KMS-11 (cell line): ENCODE measurements at regions not wholly inside any gene's neighbourhood (a gene's known extent, or its start where the extent isn't known, plus 50 kb on each side); places are given as distances from the start of the nearest gene placed in this dataset.

Experiments used
- H2AFZ ChIP-seq: fragments of 200-600 bp; sonication (generic); 2 replicates; pipeline ENCODE4 v1.6.1; 2016; ENCODE audit warnings: antibody characterized with exemption, mixed run types, low read depth
- H3K27ac ChIP-seq: fragments of 200-600 bp; sonication (generic); 2 replicates; pipeline ENCODE4 v1.6.1; 2016; ENCODE audit warnings: mild to moderate bottlenecking, mixed run types
- H3K27me3 ChIP-seq: fragments of 200-600 bp; sonication (generic); 2 replicates; pipeline ENCODE4 v1.6.1; 2017; ENCODE audit warnings: mild to moderate bottlenecking, low read depth, mixed run types, moderate library complexity; ENCODE audit not compliant: insufficient read depth
- H3K36me3 ChIP-seq: fragments of 200-600 bp; sonication (generic); 2 replicates; pipeline ENCODE4 v1.6.1; 2017; ENCODE audit warnings: mild to moderate bottlenecking, mixed run types; ENCODE audit not compliant: insufficient read depth
- H3K4me1 ChIP-seq: fragments of 200-600 bp; sonication (generic); 2 replicates; pipeline ENCODE4 v1.6.1; 2016; ENCODE audit warnings: mild to moderate bottlenecking, low read depth, mixed run types; ENCODE audit not compliant: poor library complexity, severe bottlenecking
- H3K4me2 ChIP-seq: fragments of 200-600 bp; sonication (generic); 2 replicates; pipeline ENCODE4 v1.7.0; 2016; ENCODE audit warnings: mild to moderate bottlenecking, mixed run types
- H3K4me3 ChIP-seq: fragments of 200-600 bp; sonication (generic); IDR thresholded peaks from 2 replicates; pipeline ENCODE4 v1.6.1; 2017; ENCODE audit warnings: low read depth, low read length, mixed read lengths; ENCODE audit not compliant: insufficient read depth
- H3K79me2 ChIP-seq: fragments of 200-600 bp; sonication (generic); 2 replicates; pipeline ENCODE4 v1.6.1; 2016; ENCODE audit warnings: low read depth, mixed run types; ENCODE audit not compliant: insufficient read depth
- H3K9ac ChIP-seq: fragments of 200-600 bp; sonication (generic); 2 replicates; pipeline ENCODE4 v1.6.1; 2016; ENCODE audit warnings: mild to moderate bottlenecking, mixed run types
- H4K20me1 ChIP-seq: fragments of 200-600 bp; sonication (generic); 2 replicates; pipeline ENCODE4 v1.6.1; 2016; ENCODE audit warnings: mild to moderate bottlenecking, mixed run types; ENCODE audit not compliant: insufficient read depth
- TF ChIP-seq, protein P1 (sequence below): fragments of 200-600 bp; sonication (generic); conservative IDR thresholded peaks from 2 replicates; pipeline ENCODE4 v1.6.1; 2017; ENCODE audit warnings: low read depth, mild to moderate bottlenecking, antibody characterized with exemption, low read length, moderate library complexity, mixed read lengths

DNA sequence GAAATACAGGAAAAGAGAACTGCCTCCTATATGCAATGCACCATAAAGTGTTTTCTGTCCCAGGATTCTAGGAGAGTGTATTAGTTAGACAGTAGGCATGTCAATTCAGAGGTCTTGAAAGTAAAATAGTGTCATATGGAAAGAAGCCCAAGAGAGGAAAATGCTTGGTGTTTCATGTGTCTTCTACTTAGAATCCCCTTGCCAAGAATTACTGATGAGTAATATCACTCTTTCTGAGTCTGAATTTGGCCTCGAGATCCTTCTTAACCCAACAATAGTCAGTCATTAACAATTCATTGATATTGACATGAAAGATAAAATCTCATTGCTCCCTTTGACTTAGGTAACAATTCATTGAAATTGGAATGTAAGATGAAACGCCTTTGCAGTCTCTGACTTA is 972.2 kb downstream of the TTLL7 start:
- H3K36me3 ChIP-seq: no peaks in the 10 kb centered on the region
- no peaks in the 10 kb centered on the region for H3K27me3 ChIP-seq
- no peak overlapping the region for H2AFZ ChIP-seq
- H3K79me2 ChIP-seq: no peaks in the 10 kb centered on the region
- TF ChIP-seq, protein P1, sequence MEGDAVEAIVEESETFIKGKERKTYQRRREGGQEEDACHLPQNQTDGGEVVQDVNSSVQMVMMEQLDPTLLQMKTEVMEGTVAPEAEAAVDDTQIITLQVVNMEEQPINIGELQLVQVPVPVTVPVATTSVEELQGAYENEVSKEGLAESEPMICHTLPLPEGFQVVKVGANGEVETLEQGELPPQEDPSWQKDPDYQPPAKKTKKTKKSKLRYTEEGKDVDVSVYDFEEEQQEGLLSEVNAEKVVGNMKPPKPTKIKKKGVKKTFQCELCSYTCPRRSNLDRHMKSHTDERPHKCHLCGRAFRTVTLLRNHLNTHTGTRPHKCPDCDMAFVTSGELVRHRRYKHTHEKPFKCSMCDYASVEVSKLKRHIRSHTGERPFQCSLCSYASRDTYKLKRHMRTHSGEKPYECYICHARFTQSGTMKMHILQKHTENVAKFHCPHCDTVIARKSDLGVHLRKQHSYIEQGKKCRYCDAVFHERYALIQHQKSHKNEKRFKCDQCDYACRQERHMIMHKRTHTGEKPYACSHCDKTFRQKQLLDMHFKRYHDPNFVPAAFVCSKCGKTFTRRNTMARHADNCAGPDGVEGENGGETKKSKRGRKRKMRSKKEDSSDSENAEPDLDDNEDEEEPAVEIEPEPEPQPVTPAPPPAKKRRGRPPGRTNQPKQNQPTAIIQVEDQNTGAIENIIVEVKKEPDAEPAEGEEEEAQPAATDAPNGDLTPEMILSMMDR: no peak
- H3K27ac ChIP-seq: no peak overlapping the region
- no peak overlapping the region for H3K4me3 ChIP-seq
- H3K4me1 ChIP-seq: no peaks in the 10 kb centered on the region
- no peak overlapping the region for H3K9ac ChIP-seq
- no peak overlapping the region for H3K4me2 ChIP-seq
- H4K20me1 ChIP-seq: no peaks in the 10 kb centered on the region

DNA sequence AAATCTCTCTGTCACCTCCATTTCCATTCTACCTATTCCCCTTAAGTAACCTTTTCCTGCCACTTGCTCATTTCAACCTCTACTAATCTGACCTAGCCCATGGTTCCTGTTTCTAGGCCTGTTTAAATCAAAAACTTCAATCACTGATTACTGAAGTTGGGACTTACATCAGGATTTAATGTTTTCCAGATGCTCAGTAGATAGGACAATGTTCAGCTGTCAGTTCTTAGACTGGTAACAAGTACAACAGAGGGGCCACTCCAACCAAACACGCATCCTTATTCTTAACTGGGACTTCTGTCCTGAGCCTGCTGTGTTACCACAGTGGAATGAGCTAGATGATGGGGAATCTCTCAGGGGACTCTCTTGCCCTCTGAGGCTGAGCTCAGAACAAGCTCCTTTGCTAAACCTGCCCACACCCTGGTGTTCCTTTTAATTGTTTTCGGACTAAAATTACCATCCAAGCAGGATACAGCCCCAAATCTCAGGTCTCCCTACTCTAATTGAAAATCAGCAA is 974.6 kb downstream of the TTLL7 start:
- TF ChIP-seq, protein P1: no peak
- Histone ChIP-seq H3K4me1 (no peaks in the 10 kb centered on the region), H3K9ac (no peak overlapping the region), H4K20me1 (no peaks in the 10 kb centered on the region), H3K4me3 (no peak overlapping the region), H3K27ac (no peak overlapping the region), H3K79me2 (no peaks in the 10 kb centered on the region), H2AFZ (no peak overlapping the region), H3K36me3 (no peaks in the 10 kb centered on the region), H3K27me3 (no peaks in the 10 kb centered on the region), H3K4me2 (no peak overlapping the region)

- Histone ChIP-seq H3K4me2 (no peak overlapping the region), H2AFZ (no peak overlapping the region), H3K4me1 (no peaks in the 10 kb centered on the region), H3K27ac (no peak overlapping the region), H3K36me3 (no peaks in the 10 kb centered on the region), H3K27me3 (no peaks in the 10 kb centered on the region), H4K20me1 (no peaks in the 10 kb centered on the region), H3K4me3 (no peak overlapping the region), H3K9ac (no peak overlapping the region), H3K79me2 (no peaks in the 10 kb centered on the region)
- TF ChIP-seq, protein P1: no peak
Observed at GRCh38 chr1:83023212-83023611, 975.7 kb downstream of the TTLL7 start.

- H3K27ac ChIP-seq: no peak overlapping the region
- no peak overlapping the region for H3K9ac ChIP-seq
- no peak overlapping the region for H3K4me2 ChIP-seq
- no peaks in the 10 kb centered on the region for H3K27me3 ChIP-seq
- H3K4me3 ChIP-seq: no peak overlapping the region
- H3K4me1 ChIP-seq: no peaks in the 10 kb centered on the region
- no peaks in the 10 kb centered on the region for H3K36me3 ChIP-seq
- no peaks in the 10 kb centered on the region for H3K79me2 ChIP-seq
- TF ChIP-seq, protein P1: no peak
- no peak overlapping the region for H2AFZ ChIP-seq
- H4K20me1 ChIP-seq: no peaks in the 10 kb centered on the region
Observed at GRCh38 chr1:83022206-83022605, 976.7 kb downstream of the TTLL7 start.
